GM18517 (cell line): ENCODE measurements at regions not wholly inside any gene's neighbourhood (a gene's known extent, or its start where the extent isn't known, plus 50 kb on each side); places are given as distances from the start of the nearest gene placed in this dataset.
A peak's percentile ranks its signal among the peaks of the same experiment; 100 is the strongest.
"Not testable (repeated sequence)": the region's sequence is repeated elsewhere in the genome, so short reads cannot be mapped to it uniquely, and the experiment has no call there.

ENCODE experiments used
- ATAC-seq: cut with Tn5 transposase; IDR thresholded peaks from one replicate; pipeline ENCODE4 v1.9.1; 2021; ENCODE audit warnings: mild to moderate bottlenecking, moderate library complexity; ENCODE audit not compliant: unreplicated experiment

DNA sequence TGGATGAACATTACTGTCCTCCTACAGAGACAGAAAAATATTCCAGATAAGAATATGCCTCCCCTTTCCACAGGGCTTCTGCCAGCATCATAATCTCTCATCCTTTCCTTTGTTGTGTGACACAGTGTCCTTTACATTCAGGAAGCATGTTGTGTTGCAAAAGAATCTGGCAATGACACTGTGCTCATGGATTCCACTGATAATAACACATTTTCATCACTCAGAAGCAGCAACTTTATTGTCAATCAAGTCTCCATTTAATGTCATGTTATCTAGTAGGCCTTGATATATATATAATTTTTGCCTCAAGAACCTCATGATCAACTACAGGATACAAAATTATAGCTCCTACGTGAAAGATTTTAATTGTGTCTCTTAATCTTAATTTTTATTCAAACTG is 833.9 kb downstream of the FSTL5 start:
- no peak for ATAC-seq

DNA sequence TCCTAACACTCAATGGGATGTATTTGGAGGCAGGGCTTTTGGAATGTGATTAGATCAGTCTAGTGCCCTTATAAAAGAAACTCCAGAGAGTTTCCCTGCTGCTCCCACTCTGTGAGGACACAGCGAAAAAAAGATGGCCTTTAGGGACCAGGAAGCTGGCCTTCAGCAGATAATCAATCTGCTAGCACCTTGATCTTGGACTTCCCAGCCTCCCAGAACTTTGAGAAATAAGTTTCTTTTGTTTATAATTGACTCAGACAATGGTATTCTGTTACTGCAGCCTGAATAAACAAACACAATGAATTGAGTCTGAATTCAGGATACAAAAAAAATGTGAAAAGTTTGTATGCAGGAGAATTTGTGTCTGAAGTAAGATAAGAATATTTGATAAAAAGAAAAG is 842.1 kb downstream of the FSTL5 start:
- no peak for ATAC-seq

DNA sequence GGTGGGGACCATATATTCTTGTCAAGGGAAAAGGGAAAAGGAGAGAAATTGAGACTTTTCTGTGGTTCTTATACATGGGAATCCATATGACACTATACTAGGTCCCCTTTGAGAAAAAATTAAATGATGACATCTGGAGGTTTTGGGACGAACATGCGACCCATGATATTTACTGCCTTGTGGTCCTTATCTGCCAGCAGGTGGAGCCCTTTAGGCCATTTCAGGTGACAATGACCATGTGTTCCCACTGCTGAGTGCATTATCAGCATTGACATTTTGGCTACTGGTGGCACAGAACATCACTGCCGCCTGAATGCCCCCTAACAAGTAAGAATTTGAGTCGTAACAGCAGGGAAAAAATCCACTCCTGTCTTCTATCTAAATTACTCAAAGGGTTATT is 843.4 kb downstream of the FSTL5 start:
- ATAC-seq = peak; percentile 76

GRCh38 chr4:161317000-161317399 is 846.8 kb downstream of the FSTL5 start:
- no peak for ATAC-seq

DNA sequence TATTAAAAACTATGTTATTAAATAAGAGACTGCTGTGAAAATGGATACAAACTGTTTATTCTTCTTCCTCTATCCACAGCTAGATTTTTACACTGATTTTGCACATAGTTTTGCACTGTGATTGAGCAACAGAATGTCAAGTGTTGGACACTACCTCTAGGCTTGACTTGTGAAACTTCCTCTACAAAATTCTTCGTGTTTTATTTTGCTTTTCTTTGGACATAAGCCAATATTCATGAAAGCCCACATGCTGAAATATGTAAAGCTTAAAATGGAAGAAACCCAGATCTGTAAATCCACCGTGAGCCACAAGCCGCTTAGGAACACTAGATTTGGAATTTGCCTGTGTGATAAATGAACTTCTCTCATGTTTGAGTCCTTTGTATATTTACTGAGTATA is 849.4 kb downstream of the FSTL5 start:
- ATAC-seq = no peak

- ATAC-seq = no peak
These were observed 860.2 kb downstream of the FSTL5 start for GRCh38 chr4:161303551-161303950.

- no peak for ATAC-seq
These were observed 872.6 kb downstream of the FSTL5 start for GRCh38 chr4:161291222-161291621.

- ATAC-seq = no peak
These were observed 876.0 kb downstream of the FSTL5 start for GRCh38 chr4:161287678-161288352.

DNA sequence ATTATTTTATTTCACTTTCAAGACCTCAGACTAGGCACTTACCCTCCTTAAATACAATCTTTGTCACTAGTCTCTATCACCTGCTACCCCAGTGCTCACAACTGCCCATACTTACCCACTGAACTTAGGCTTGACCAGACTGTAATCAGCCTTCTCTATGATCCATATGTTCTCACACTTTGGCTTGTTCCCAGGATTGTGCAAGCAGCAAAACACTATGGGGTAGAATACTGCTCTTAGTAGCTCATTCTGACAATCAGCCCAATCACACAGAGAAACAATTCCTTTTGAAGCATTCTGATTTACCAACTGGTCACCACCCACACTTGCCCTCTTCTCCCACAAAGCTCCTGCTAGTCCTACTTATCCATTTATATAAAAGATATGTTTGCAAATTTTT is 878.3 kb downstream of the FSTL5 start:
- no peak for ATAC-seq

DNA sequence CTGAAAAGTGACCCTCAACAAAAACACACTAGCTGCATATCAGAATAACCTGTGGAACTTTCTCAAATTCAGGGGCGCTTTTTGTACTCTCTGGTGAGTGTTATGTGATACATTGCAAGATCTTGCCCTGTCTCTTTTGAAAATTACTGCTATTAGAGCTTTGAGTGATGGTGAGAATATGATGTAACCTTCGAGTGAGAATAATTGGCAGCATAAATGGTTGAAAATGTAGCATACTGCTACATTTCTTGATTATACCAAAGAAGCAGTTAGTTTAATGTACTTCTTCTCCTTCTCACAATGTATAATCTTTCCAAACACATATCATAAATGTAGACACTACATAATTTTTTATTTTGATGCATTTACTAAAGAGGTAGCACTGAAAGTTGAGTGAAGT is 882.9 kb downstream of the FSTL5 start:
- no peak for ATAC-seq

- ATAC-seq = no peak
These were observed 884.7 kb downstream of the FSTL5 start for GRCh38 chr4:161279095-161279494.

GRCh38 chr4:161277150-161277787 is 886.5 kb downstream of the FSTL5 start:
- ATAC-seq = not testable (repeated sequence)

GRCh38 chr4:161273607-161274006 is 890.2 kb downstream of the FSTL5 start:
- no peak for ATAC-seq

GRCh38 chr4:161260819-161261218 is 903.0 kb downstream of the FSTL5 start:
- ATAC-seq = no peak

- ATAC-seq = no peak
These were observed 907.1 kb downstream of the FSTL5 start for GRCh38 chr4:161256716-161257115.

GRCh38 chr4:161256172-161256571 is 907.6 kb downstream of the FSTL5 start:
- no peak for ATAC-seq

DNA sequence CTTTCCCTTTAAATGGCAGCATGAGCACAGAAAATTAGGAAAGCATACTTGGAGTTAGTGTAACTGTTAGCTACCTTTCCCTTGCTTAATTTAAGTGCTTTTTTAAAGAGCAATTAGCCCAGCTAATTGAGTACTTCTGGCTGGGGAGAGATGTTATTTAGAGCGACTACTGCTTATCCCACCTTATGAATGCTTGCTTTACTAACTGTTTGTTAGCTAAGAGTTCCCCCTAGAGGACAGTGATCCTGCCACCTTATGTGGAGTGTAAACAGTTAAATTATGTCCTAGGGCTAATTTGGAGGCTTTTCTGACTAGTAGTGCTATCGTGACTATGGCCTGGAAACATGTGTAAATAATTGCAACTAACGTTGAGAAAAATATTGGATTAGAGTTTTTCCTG is 909.4 kb downstream of the FSTL5 start:
- no peak for ATAC-seq

DNA sequence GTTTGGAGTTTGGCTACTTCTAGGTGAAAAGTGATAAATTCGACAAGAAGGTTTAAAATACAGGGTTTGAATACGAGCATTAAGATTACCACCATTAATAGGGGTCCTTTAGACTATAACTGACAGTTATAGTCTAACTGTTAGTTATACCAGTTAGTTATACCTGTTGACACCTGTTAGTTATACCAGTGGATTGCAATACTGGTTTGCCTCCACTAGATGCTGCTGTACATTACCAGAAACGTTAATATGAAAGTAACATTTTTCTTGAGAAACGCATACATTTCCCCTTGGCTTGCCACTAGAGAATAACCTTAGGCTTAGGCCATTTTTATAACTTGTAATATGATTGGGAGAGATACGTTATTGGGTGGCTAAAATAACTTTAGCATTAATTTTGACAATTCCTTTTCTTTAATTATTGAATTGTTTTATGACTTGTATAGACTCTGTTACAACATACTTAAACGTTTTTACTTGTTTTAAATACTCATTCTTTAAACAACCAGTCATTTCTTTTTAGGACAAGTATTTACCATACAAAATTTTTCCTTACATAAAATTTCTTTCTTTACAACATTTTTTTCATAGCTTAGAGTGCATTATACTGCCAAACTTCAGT is 911.2 kb downstream of the FSTL5 start:
- ATAC-seq = peak; percentile 94

DNA sequence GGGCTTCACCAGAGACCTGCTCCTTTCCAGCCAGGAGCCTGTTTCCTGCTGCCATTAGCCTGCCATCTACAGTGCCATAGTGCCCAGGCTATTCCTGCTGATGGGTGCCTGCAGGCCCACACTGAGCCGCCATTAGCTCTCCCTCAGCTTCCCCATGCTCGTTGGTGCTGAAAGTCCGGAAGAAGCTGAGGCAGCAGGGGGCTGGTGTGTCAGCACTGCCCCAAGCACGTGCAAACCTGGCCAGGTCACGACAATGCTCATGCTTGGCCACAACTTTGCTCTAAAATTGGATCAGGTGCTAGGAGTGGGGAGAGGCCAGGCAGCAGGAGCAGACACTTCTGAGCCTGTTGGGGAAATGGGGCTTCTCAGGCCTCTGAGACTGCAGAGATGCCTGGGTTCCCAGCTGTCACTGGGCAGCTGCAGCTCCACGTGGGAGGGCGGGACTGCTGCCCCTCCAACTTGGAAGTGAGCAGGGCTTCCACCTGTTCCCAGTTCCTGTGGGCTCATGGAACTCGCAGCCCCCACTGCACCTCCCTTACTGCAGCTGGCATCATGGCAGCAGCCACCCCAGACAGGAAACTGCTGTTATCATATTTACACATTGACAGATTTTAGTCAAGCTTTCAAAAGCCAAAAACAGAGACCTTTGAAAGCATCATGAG is 913.9 kb downstream of the FSTL5 start:
- no peak for ATAC-seq

GRCh38 chr4:161248880-161249279 is 914.9 kb downstream of the FSTL5 start:
- ATAC-seq = no peak

DNA sequence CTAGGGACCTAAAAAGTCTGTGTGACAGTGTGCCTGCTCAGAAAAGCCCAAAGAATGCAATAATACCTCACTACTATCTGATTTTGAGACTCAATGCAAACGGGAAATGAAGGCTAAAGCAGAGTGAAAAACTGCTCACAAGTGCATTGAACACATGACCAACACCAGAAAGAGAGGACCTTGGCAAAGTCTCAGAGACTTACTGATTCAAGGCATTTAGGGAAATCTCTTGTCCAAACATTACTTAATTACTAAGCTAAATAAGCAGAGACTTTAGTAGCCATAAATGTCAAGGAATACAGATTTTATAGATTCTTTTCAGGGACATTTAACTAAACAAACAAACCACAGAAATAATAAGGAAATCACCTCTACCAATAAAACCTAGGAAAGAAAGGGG is 916.0 kb downstream of the FSTL5 start:
- ATAC-seq = no peak

DNA sequence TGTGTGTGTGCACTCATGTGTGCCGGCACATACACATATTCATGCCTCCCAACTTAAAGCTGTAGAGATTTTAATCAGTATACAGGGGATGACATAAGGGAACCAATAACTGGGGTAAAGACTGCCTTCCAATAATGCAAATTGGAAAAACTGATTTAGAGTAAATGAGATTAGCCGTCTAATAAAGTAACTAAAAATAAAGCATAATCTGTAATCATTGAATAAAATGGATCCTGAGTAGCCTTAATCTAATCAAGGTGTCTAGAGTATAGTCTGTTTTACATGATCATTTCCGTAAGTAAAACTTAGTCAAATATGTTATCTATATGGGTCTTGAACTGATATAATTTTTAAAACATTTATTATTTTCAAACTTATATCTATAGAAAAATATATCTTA is 925.8 kb downstream of the FSTL5 start:
- ATAC-seq = no peak
